HepG2 (cell line): ENCODE measurements at regions not wholly inside any gene's neighbourhood (a gene's known extent, or its start where the extent isn't known, plus 50 kb on each side); places are given as distances from the start of the nearest gene placed in this dataset.

Source experiments
- HNRNPUL1 ChIP-seq: fragments of 200-400 bp; formaldehyde crosslinking; IDR thresholded peaks from 2 replicates; pipeline ENCODE4 v1.6.1; 2017; ENCODE audit warnings: low read depth, mild to moderate bottlenecking, low read length, moderate library complexity
- MTERF4 ChIP-seq: sonication (generic); formaldehyde crosslinking; IDR thresholded peaks from 2 replicates; pipeline ENCODE4 v1.8.0; 2023; ENCODE audit warnings: mild to moderate bottlenecking, missing genetic modification reagents
- NFAT5 ChIP-seq: sonication (generic); formaldehyde crosslinking; IDR thresholded peaks from 2 replicates; pipeline ENCODE4 v1.4.0; 2020; ENCODE audit warnings: missing genetic modification reagents
- PBX2 ChIP-seq: IDR thresholded peaks from 2 replicates; pipeline ENCODE4 v1.6.1; 2016; ENCODE audit warnings: control low read depth
- SALL1 ChIP-seq: sonication (generic); formaldehyde crosslinking; IDR thresholded peaks from 2 replicates; pipeline ENCODE4 v1.8.0; 2022; ENCODE audit warnings: mild to moderate bottlenecking, missing genetic modification reagents
- ZNF3 ChIP-seq: IDR thresholded peaks from 2 replicates; pipeline ENCODE4 v1.7.0; 2017; ENCODE audit warnings: inconsistent platforms
- ZNF331 ChIP-seq: sonication (generic); formaldehyde crosslinking; IDR thresholded peaks from 2 replicates; pipeline ENCODE4 v1.4.0; 2020; ENCODE audit warnings: missing genetic modification reagents
- ZNF589 ChIP-seq: sonication (generic); formaldehyde crosslinking; conservative IDR thresholded peaks from 2 replicates; pipeline ENCODE4 v1.8.0; 2022; ENCODE audit warnings: mild to moderate bottlenecking, moderate library complexity, missing genetic modification reagents
- ZNF782 ChIP-seq: sonication (generic); formaldehyde crosslinking; IDR thresholded peaks from 2 replicates; pipeline ENCODE4 v1.4.0; 2020; ENCODE audit warnings: missing genetic modification reagents, mild to moderate bottlenecking, borderline replicate concordance
- ZNF800 ChIP-seq: sonication (generic); formaldehyde crosslinking; IDR thresholded peaks from 2 replicates; pipeline ENCODE4 v1.4.0; 2020; ENCODE audit warnings: missing genetic modification reagents
- TF ChIP-seq, protein P1 (sequence below): sonication (generic); formaldehyde crosslinking; conservative IDR thresholded peaks from 2 replicates; pipeline ENCODE4 v1.4.0; 2020; ENCODE audit warnings: mild to moderate bottlenecking, missing genetic modification reagents, moderate library complexity
- TF ChIP-seq, protein P2 (sequence below): sonication (generic); formaldehyde crosslinking; IDR thresholded peaks from 2 replicates; pipeline ENCODE4 v1.5.0; 2020; ENCODE audit warnings: mild to moderate bottlenecking, missing genetic modification reagents

DNA sequence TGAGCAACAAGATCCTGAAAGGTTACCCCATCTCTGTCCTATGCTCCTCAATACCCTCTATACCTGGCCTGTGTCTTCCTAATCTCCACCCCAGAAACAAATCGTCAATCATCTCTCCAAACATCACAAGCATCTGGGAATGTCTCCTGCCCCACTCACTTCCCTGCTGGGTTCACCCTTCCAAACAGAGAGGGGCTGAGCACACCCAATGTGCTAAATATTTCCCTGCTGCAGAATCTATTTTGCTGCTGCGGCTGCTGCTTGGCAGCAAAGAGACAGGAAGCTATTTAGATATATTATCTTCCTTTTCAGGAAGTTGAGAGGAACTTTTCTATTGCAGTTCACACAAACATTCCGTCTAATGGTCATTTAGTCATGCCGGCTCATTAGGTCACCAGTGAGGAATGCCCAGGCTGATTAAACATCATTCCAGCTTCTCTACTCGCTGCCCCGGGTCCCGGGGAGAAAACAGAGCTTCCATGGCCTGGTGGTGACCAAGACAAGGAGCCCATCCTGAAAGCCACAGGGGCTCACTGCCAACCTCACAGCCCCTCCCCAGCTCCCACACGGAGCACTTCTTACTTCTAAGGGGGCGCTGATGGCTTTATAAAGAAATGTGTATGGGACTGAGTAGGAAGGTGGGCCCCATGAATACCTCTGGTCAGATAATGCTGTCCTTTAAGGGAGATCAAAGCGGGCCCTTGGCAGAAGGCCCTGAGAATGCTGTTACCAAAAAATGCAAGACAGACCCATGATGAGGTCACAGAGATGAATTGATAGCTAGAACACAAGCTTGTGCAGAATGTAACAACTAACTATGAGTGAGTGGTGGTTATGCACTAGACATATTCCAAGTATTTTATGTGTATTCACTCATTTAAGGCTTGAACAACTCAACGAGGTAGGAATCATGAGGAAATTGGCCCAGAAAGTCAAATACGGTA is 218.3 kb downstream of the SOX9 start (continued):
- peak; percentile 70 for TF ChIP-seq ZNF589 (CRISPR knock-in tag)
- TF ChIP-seq, protein P1, sequence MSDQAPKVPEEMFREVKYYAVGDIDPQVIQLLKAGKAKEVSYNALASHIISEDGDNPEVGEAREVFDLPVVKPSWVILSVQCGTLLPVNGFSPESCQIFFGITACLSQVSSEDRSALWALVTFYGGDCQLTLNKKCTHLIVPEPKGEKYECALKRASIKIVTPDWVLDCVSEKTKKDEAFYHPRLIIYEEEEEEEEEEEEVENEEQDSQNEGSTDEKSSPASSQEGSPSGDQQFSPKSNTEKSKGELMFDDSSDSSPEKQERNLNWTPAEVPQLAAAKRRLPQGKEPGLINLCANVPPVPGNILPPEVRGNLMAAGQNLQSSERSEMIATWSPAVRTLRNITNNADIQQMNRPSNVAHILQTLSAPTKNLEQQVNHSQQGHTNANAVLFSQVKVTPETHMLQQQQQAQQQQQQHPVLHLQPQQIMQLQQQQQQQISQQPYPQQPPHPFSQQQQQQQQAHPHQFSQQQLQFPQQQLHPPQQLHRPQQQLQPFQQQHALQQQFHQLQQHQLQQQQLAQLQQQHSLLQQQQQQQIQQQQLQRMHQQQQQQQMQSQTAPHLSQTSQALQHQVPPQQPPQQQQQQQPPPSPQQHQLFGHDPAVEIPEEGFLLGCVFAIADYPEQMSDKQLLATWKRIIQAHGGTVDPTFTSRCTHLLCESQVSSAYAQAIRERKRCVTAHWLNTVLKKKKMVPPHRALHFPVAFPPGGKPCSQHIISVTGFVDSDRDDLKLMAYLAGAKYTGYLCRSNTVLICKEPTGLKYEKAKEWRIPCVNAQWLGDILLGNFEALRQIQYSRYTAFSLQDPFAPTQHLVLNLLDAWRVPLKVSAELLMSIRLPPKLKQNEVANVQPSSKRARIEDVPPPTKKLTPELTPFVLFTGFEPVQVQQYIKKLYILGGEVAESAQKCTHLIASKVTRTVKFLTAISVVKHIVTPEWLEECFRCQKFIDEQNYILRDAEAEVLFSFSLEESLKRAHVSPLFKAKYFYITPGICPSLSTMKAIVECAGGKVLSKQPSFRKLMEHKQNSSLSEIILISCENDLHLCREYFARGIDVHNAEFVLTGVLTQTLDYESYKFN (CRISPR knock-in tag): peak; percentile 84
- TF ChIP-seq PBX2 (CRISPR knock-in tag): no peak
- no peak for TF ChIP-seq ZNF800
- TF ChIP-seq MTERF4 (CRISPR knock-in tag): no peak
- TF ChIP-seq ZNF3 (CRISPR knock-in tag): no peak
- TF ChIP-seq HNRNPUL1: no peak
- TF ChIP-seq, protein P2, sequence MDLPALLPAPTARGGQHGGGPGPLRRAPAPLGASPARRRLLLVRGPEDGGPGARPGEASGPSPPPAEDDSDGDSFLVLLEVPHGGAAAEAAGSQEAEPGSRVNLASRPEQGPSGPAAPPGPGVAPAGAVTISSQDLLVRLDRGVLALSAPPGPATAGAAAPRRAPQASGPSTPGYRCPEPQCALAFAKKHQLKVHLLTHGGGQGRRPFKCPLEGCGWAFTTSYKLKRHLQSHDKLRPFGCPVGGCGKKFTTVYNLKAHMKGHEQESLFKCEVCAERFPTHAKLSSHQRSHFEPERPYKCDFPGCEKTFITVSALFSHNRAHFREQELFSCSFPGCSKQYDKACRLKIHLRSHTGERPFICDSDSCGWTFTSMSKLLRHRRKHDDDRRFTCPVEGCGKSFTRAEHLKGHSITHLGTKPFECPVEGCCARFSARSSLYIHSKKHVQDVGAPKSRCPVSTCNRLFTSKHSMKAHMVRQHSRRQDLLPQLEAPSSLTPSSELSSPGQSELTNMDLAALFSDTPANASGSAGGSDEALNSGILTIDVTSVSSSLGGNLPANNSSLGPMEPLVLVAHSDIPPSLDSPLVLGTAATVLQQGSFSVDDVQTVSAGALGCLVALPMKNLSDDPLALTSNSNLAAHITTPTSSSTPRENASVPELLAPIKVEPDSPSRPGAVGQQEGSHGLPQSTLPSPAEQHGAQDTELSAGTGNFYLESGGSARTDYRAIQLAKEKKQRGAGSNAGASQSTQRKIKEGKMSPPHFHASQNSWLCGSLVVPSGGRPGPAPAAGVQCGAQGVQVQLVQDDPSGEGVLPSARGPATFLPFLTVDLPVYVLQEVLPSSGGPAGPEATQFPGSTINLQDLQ (CRISPR knock-in tag): no peak
- no peak for TF ChIP-seq ZNF782
- peak; percentile 65 for TF ChIP-seq SALL1 (CRISPR knock-in tag)
- TF ChIP-seq NFAT5 (CRISPR knock-in tag): no peak
- TF ChIP-seq ZNF331 (CRISPR knock-in tag): no peak; the same call in 1 of the 2 replicates
